Eye (tissue), 1 donor: ENCODE measurements at regions not wholly inside any gene's neighbourhood (a gene's known extent, or its start where the extent isn't known, plus 50 kb on each side); places are given as distances from the start of the nearest gene placed in this dataset.

ENCODE experiments used
- DNase-seq: peaks from one replicate; pipeline ENCODE4 v3.0.0-alpha.2; 2015

GRCh38 chr6:91743756-91744155 is 1156.9 kb upstream of the MAP3K7 start:
- peak; percentile 18 for DNase-seq

- no peak for DNase-seq
Measured at GRCh38 chr6:91731939-91732338, 1145.1 kb upstream of the MAP3K7 start.

DNA sequence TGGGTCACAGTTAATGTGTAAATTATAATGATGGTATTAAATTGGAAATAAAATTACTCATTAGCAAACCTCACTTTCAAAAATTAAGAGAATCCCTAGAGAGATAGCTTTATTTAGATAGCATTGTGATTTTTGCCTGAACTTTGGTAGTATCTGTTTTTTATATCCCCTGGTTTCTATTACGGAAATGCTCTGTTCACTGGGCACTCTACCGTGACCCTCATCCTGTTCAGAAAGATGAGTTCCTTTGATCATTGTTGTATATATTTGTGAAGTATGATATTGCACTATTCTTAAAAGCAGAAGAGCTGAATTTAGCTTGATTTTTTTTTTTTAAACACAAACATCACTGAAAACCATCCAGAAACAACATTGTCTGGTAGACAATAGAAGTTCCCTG is 1143.8 kb upstream of the MAP3K7 start:
- DNase-seq: no peak

GRCh38 chr6:91720324-91720723 is 1133.5 kb upstream of the MAP3K7 start:
- peak; percentile 70 for DNase-seq

GRCh38 chr6:91719414-91719813 is 1132.5 kb upstream of the MAP3K7 start:
- peak; percentile 33 for DNase-seq

DNA sequence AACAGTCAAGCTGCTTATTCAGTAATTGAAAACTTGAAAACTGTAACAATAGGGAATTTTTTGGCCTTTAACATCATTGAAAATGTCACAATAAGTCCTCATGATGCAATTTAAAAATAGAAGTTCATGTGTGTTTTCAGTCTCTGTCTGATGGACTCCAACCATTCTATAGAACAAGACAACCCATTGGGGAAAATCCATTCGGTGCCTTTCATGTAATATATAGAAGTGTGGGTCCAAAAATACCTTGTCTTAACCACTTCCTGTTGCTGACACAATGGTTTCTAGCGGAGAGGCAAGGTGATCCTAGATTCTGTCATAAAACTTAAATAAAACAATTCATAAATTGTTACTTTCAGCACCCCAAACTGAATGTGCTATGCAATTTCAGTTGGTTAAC is 1131.3 kb upstream of the MAP3K7 start:
- no peak for DNase-seq

GRCh38 chr6:91717094-91717493 is 1130.2 kb upstream of the MAP3K7 start:
- no peak for DNase-seq

DNA sequence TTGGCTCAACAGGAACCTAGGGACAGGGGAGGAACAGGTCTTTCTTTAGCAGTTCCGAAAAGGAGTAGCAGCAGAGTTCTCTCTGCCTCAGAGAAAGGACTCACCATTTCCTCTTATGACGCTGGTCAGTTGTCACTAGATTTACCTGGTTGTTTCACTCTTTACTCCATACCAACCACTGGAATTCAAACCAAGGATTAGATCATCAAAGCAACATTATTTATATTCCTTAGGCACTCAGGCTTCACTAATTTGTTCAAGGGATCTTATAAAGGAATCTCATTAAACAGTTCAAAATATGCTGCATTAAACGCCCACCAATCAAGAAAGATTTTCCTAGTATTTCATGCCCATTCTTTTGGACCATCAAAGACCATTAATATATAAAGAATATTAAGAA is 1129.5 kb upstream of the MAP3K7 start:
- no peak for DNase-seq

GRCh38 chr6:91715171-91715805 is 1128.4 kb upstream of the MAP3K7 start:
- DNase-seq: no peak

- DNase-seq: no peak
Measured at GRCh38 chr6:91713911-91714310, 1127.0 kb upstream of the MAP3K7 start.

DNA sequence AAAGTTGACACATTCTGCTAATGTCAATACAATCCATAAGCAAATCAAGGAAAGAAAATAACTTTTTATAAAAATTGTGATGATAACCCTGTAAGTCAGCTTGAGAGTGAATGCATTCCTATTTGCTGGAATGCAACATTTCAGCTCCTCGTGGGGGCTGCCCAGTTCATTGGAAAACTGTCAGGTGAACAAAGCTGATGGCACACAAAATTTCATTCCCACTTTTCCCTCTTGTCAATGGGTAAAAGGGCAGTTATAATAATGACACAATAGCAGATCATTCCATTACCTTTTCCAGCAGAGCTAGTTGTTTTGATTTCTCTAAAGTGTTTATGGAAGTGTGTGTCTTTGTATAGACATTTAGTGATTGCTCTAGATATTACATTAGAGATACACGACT is 1124.6 kb upstream of the MAP3K7 start:
- DNase-seq: no peak

DNA sequence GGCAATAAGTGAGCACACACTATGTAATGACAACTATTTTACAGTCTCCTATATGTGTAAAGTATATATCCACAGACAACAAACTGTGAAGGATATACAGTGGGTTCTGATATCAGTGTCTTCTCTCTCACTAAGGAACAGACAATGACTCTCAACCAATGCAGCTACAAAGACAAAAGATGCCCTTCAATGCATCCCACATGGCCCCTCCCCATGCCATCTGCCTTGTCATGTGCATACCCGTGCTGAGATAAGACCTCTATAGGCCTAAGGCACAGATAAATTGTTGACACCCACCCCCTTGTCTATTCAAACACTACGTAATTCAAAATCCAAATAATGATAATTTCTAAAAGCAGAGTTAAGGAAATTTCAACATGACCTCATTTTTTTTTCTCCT is 1123.5 kb upstream of the MAP3K7 start:
- peak; percentile 40 for DNase-seq

DNA sequence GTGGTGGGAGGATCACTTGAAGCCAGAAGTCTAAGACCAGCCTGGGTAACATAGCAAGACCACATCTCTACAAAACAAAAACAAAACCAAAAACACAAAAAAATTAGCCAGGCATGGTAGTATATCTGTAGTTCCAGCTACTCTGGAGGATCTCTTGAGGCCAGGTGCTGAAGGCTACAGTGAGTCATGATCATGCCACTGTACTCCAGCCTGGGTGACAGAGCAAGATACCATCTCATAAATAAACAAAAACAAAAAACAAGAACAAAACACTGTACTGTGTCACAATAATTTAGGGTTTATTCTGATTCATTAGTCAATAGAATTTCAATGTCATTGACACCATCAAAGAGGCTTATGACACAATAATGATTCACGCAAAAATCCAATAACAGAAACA is 1121.7 kb upstream of the MAP3K7 start:
- no peak for DNase-seq

DNA sequence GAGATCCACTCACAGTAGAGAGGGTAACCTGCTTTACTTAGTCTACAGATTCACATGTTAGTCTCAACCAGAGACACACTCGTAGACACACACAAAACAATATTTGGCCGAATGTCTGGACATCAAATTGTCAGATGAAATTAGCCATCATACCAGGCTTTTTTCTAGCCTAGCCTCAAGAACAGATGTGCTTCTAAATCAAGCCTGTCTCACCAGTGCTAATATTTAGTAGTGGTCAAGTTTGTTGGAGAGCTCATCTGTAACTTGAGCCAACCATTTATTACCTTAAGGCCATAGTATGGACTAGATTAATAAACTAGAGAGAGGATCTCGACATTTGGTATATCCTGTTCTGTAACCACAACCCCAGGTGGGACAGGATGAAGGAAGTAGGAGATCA is 1118.8 kb upstream of the MAP3K7 start:
- DNase-seq: no peak

DNA sequence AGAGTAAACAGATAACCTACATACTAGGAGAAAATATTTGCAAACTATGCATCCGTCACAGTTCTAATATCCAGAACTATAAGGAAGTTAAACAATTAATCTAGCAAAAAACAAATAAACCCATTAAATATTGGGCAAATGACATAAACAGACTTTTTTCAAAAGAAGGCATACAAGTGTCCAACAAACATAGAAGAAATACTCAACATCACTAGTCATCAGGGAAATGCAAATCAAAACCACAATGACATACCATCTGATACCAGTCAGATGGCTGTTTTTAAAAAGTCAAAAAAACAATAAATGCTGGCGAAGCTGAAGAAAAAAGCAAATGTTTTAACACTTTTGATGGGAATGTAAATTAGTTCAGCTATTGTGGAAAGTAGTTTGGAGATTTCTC is 1117.7 kb upstream of the MAP3K7 start:
- DNase-seq: no peak

- no peak for DNase-seq
Measured at GRCh38 chr6:91697010-91697695, 1110.3 kb upstream of the MAP3K7 start.

DNA sequence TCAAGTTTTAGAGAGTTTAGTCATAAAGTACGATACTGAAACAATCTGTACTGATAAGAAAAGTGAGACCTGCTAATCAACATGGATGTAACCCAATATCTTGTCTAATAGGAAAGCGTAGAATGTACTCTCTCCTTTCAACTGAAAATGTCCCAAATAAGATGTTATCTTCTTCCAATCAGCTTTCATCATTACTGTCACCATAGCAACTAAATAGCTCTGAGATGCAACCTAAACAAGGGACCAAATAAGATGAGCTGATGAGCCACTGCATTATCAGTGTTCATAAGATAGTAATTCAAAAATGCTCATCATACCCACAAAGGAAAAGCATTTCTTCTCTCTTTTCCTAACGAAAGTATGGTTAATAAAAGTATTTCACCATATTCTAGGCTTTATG is 1108.3 kb upstream of the MAP3K7 start:
- no peak for DNase-seq

DNA sequence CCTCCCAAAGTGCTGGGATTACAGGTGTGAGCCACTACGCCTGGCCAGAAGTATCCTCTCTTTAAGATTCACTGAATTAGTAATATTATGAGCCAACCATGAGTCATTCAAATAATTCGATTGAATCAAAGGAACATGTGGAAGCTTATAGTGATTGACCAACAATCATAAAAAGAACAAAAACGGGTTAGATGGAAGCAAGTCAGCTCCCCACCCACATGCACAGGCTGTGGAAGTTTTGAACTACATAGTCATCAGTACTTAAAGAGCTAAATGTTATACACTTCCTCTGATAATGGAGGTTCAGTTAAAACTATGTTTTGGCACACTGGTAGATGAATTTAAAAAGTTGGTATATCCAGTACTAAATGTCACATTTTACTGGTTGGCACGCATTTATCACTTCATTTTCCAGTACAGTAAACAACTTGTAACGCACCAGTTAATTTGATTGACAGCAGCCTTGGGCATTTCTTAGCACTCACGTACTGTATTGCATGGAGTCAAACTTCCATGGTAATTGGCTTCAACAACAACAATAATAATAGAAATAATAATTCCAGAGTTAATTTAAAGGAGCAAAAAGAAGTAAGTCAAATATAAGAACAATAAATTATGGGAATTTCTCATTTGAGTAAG is 1107.3 kb upstream of the MAP3K7 start:
- DNase-seq: peak; percentile 45

- no peak for DNase-seq
Measured at GRCh38 chr6:91691449-91691848, 1104.6 kb upstream of the MAP3K7 start.

GRCh38 chr6:91683240-91683639 is 1096.4 kb upstream of the MAP3K7 start:
- peak; percentile 64 for DNase-seq

DNA sequence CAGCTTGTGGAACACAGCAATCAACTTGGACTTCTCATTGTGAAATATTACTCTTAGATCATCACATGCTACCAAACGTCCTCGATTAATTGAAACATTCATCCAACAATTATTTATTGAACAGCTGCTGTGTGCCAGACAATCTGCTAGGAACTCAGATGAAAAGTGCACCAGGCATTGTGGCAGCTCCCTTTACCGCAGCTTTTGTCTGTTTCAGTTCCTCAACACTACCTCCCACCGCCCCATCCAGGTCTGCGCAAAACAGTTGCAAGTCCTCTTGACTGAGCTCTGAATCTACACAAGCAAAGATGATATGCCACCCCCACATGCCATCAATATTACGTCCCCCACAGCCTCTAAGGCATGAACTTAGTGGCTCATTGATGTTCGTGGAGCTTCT is 1094.4 kb upstream of the MAP3K7 start:
- no peak for DNase-seq

DNA sequence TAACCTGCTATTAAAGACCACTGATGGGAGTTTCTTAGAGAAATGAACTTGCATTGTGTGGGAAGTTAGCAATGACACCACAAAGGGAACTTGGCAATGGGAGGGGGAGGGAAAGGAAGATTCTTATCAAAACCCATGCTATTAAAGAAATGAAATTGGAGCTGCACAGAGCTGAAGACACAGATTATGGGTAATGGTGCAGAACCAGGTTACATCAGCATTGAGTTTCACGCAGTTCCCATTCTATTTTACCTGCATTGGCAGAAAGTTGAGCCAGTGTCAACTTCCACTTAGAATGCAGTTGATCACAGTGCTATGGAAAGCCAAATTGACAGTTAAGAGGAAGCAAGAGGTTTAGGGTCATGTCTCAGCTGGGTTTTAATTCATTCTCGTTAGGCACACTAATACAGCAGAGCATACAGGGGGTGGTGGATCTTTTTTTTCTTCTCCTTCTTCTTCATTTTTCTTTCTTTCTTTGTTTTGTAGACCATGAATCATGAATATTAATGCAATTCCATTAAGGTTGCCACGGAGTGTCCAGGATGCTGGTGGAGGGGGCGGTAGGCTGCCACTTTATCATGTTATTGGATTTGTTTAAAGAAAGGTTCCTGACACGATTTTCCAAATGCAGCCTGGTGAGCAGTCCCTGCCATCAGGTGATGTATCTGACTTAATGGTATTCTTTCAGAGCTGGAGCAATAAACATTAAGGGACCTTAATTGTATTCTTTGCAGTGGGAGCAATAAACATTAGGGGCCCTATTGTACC is 1092.0 kb upstream of the MAP3K7 start:
- DNase-seq: peak; percentile 34

DNA sequence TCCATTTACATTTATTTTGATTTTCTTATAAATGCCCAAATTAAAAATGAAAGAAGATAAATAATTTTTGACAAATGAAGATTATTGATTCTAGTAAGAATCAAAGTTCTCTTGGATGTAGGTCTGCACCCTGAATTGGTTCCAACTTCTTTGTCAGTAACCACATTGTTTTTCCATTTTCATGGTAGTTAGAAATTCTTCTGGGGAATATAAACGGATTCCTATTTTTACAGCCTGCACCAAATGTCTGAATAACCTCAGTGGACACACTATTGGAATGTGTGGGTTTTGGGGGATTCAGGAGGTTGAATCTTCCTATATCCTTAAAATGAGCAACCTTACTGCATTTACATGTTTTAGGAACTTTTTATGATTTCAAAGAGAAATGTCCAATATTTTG is 1085.3 kb upstream of the MAP3K7 start:
- DNase-seq: no peak

DNA sequence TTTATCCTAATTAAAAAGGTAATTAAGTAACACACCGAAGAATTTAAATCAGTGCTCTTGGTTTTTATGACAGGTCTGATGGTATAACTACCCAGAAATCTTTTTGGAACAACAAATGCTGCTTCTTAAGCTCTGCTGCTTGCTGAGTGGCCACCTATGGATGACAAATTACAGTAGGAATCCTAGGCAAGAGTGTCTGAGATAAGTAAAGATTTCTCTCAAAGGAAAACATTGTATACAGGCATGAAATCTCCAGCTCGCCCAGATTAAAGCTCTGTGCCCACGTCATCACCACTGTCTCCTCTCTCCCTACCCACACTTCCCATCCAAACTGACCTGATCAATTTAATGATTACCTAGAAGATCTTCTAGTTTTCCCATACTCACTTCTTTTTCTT is 1083.0 kb upstream of the MAP3K7 start:
- no peak for DNase-seq
